Occipital lobe (tissue), 1 donor: ENCODE measurements at regions not wholly inside any gene's neighbourhood (a gene's known extent, or its start where the extent isn't known, plus 50 kb on each side); places are given as distances from the start of the nearest gene placed in this dataset.
"Not testable (repeated sequence)": the region's sequence is repeated elsewhere in the genome, so short reads cannot be mapped to it uniquely, and the experiment has no call there.

Experiments used
- DNase-seq: peaks from one replicate; lab custom pipeline; 2025; lab: John Stamatoyannopoulos, UW

- no peak for DNase-seq
These were observed 352.8 kb upstream of the KCNH7 start for GRCh38 chr2:163191372-163191771.

- no peak for DNase-seq
These were observed 349.6 kb upstream of the KCNH7 start for GRCh38 chr2:163187995-163188655.

DNA sequence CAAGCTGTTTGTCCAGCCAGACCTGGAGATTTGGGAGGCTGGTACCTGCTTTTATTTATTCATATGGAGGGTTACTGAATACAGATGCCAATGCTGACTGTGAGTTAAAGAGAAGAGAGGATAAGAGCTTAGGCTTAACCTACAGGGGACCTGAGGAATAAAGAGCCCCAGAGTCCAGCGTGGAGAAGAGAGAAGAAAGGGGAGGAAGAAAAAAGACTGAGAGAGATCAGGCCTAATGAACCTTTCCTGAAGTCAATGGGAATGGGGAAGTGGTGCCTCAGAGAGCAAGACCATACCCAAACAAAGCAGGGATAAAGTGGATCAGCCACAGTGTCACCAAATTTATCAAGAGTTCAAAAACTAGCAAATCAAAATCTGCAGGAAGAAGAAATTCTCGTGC is 348.6 kb upstream of the KCNH7 start:
- DNase-seq: no peak

DNA sequence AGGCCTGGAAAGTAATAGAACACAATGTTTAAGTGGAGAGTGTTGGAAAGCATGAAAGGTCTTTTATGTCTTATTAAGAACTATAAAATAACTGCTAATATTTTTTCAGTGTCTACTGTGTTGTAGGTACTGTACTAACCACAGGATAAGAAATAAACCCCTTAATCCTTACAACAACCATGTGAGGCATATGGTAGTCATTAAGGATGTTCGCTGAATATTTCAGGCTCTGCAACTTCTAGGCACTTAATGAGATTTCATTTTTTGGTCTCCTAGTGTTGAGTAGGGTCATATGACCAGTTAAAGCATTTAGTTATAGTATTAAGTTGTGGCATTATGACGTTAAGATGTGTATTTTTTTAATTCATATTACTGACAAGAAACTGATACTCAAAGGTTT is 346.6 kb upstream of the KCNH7 start:
- DNase-seq: no peak

- DNase-seq: no peak
These were observed 344.3 kb upstream of the KCNH7 start for GRCh38 chr2:163182764-163183354.

- DNase-seq: no peak
These were observed 339.0 kb upstream of the KCNH7 start for GRCh38 chr2:163177592-163177991.

GRCh38 chr2:163175294-163175693 is 336.7 kb upstream of the KCNH7 start:
- DNase-seq: no peak

GRCh38 chr2:163173591-163173990 is 335.0 kb upstream of the KCNH7 start:
- no peak for DNase-seq

DNA sequence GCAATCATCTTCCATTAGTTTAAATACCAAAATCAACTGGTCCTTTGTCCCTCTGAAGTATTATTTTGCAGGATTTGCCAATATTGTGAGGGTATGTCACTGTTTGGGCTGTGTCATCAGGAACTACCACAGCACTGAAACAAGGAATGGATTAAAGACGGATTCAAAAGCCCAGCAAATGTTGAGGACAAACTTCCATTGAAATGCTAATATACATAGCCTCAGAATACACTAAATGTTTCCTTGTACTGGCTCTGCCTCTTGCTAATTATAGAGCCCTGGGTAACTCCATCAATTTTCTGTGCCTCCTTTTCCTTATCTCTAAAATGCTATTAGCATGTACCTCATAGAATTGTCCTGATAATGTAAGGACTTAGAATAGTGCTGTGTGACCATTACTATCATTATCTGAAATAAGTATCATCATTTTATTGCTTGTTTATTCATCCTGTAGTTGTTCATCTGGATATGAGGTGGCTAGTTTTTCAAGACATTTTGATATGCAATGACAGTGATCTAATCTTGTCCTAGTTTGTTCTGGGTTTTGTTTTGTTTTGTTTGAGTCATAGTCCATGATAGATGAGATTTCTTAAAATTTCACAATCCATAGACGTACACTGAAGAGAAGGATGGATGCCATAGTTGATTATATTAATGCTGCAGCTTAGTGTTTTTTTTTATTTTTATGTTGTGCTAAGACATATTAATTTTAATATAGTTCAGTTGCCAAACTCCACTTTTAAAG is 333.4 kb upstream of the KCNH7 start:
- DNase-seq: no peak

DNA sequence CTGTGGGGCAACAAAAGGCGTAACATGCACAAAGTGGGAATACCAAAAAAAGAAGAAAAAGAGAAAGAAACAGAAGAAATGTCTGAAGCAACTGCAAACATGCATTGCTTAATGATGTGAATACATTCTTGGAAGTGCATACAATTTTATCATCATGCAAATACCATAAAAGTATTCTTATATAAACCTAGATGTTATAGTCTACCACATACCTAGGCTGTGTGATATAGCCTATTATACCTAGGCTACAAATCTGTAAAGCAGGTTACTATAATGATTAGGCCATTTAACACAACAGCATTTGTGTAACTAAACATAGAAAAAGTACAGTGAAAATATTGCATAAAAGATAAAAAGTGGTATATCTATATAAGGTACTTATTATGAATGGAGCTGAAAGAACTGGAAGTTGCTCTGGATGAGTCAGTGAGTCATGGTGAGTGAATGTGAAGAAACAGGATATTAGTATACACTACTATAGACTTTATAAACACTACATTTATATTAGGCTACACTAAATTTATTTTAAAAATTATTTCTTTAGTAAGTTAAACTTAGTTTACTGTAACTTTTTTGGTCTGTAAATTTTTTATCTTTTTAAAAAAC is 319.4 kb upstream of the KCNH7 start:
- no peak for DNase-seq

- no peak for DNase-seq
These were observed 318.8 kb upstream of the KCNH7 start for GRCh38 chr2:163157411-163157810.

DNA sequence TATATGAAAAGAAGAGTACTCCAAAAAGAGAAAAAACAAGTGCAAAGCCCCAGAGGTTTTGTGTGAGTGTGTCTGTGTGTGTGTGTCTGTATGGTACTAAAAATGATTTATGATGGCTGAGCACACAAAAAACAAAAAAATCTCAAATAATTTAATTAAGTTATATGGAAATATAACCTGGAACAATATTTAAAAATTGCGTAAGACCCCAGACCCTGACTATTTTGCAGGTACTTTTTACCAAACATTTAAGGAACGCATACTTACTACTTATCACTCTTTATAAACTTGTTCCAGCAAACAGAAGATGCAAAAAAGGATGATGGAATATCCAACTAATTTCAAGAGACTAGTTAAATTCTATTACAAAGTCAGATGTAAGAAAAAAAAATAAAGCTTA is 317.4 kb upstream of the KCNH7 start:
- DNase-seq: no peak

DNA sequence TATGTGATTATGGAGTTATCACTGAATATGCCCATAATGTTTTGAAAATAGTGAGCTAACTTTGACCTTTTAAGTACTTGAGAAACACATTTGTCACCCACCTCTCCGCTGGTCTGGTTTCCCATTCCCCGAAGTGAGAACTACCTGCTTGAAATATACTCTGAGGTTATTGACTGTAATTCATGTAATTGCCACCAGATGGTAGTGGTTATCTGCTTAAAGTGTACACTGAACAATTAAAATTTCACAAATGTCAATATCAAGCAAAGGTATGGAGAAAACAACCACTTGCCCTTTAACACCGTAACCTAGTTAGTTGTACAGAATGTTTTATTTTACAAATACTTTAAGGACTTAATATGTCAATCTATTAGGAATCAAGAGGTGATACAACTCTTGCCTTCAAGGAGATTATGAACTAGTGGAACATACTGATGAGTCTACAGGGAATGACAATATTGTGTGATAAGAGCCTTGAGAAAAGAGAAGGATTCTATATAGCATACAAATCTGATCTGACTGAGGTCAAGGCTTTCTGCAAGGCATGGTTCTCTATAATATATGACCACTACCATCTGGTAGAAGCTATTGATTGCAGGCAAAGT is 316.8 kb upstream of the KCNH7 start:
- no peak for DNase-seq

DNA sequence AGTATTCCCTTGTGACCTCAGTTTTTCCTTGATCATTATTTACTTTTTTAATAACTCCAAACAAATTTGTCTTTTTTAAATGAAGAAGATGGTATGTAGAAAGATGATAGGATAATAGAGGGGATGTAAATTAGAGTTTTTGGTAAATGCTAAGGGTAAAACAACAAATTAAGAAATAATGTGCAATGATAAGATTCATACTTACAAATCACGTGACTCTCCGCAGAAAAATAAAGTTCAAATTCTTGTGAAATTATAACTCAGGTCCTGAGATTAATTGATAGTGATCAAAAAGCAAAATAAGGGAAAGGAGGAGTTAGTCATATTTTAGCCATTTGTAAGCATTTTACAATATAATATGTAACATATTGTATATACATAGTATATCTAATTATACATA is 304.1 kb upstream of the KCNH7 start:
- no peak for DNase-seq

DNA sequence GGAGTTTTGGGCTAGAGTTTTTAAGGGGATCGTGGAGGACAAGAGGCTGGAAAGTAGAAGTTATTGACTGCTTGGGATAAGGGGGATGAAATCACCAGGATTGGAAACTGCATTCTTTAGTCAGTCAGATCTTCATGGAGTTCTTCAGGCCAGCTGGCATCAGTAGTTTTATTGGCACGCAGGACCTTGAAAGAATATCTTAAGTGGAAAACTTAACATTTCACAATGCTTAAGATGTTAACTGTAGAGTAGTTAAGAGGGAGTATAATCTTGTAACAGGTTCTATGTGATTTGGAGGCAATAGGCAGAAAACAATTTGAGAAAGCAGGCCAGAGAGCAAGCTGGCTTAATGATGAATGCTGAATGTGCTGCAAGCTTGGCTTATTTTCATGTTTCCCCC is 300.4 kb upstream of the KCNH7 start:
- DNase-seq: no peak

DNA sequence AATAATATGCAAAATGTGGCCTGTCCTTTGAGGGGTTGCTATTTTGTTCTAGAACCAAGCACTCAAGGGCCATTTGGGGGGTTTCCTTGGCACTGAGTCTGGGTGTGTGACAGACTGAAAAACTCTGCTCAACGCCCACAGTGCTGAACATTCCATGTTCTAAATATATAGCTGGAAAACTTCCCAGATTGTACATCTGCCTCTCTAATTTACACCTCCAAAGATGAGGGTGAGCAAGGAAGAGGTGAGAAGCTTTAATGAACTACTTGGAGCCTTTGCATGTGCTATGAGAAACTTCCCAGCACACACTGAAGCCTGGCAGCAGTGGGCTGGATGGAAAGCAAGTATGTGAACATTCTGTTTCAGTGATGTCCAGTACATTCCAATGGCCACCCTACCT is 296.7 kb upstream of the KCNH7 start:
- peak; percentile 3 for DNase-seq

- no peak for DNase-seq
These were observed 295.0 kb upstream of the KCNH7 start for GRCh38 chr2:163133602-163134001.

- no peak for DNase-seq
These were observed 294.3 kb upstream of the KCNH7 start for GRCh38 chr2:163132850-163133249.

DNA sequence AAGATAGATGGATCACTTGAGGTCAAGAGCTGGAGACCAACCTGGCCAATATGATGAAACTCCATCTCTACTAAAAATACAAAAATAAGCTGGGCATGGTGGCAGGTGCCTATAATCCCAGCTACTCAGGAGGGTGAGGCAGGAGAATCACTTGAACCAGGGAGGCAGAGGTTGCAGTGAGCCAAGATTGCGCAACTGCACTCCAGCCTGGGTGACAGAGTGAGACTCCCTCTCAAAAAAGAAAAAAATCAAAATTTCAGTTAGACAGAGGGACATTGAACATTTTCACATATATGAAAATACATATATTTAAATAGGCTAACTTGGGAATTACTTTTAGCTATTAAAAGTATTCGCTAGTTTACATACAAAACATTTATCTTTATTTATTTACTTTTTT is 293.6 kb upstream of the KCNH7 start:
- DNase-seq: not testable (repeated sequence)

- no peak for DNase-seq
These were observed 285.0 kb upstream of the KCNH7 start for GRCh38 chr2:163123526-163123925.

- no peak for DNase-seq
These were observed 283.7 kb upstream of the KCNH7 start for GRCh38 chr2:163122257-163122656.

DNA sequence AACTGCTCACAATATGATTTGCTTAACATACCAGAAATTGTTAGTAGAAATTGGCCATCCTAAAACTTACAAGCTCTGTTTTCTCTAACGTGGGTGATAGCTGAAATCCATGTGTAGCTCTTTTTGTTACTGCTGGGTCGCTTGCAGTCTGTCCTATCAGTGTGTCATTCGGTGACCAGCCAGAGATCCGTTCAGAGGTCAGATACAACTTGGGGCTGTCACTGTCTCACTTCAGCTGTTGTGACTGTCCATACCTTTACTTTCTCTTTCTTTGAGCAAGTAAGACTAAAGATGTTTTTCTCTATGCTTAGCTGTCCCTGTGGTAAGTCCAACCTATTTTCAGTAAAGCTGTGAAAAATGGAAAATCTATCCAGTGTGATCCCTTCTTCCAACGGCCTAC is 282.9 kb upstream of the KCNH7 start:
- no peak for DNase-seq
